Urinary bladder (tissue), 3 donors: ENCODE measurements at regions not wholly inside any gene's neighbourhood (a gene's known extent, or its start where the extent isn't known, plus 50 kb on each side); places are given as distances from the start of the nearest gene placed in this dataset.

Experiments used
- DNase-seq: peaks from one replicate; pipeline ENCODE4 v3.0.0-alpha.2; 2015; ENCODE audit errors: extremely low spot score
- H3K27ac ChIP-seq: one replicate; pipeline ENCODE4 v1.5.1; 2013; ENCODE audit warnings: low read depth, mild to moderate bottlenecking, moderate library complexity
- H3K36me3 ChIP-seq: one replicate; pipeline ENCODE4 v1.6.1; 2013; ENCODE audit warnings: mild to moderate bottlenecking, moderate library complexity; ENCODE audit not compliant: insufficient read depth
- H3K4me1 ChIP-seq: one replicate; pipeline ENCODE4 v1.6.1; 2013; ENCODE audit warnings: mild to moderate bottlenecking, moderate library complexity; ENCODE audit not compliant: insufficient read depth
- H3K4me3 ChIP-seq: one replicate; pipeline ENCODE4 v1.5.1; 2013; ENCODE audit warnings: low read depth, low read length
- WGBS: extraction: QIAGEN DNeasy Blood & Tissue Kit; methylation state at CpG from one replicate; pipeline ENCODE4 v1.1.7; 2013; 5-methylcytosine and 5-hydroxymethylcytosine counted together
- donor health status: healthy with polysubstance abuse.
- donor health status: healthy.

GRCh38 chr16:9199751-9200150 lies 108.3 kb downstream of the HAPSTR1 start:
- WGBS, result 84% methylated on average over 2 of the region's 2 CpGs
- Histone ChIP-seq H3K27ac (no peak overlapping the region), H3K36me3 (no peaks in the 10 kb centered on the region), H3K4me3 (no peak overlapping the region), H3K4me1 (no peaks in the 10 kb centered on the region)
- no peak for DNase-seq

GRCh38 chr16:9203956-9204355 lies 112.5 kb downstream of the HAPSTR1 start:
- WGBS, result 86% methylated on average over 10 of the region's 10 CpGs
- Histone ChIP-seq H3K36me3 (no peaks in the 10 kb centered on the region), H3K4me3 (no peak overlapping the region), H3K4me1 (no peaks in the 10 kb centered on the region), H3K27ac (no peak overlapping the region)
- no peak for DNase-seq

GRCh38 chr16:9205661-9206060 lies 114.2 kb downstream of the HAPSTR1 start:
- Histone ChIP-seq H3K4me3 (no peak overlapping the region), H3K27ac (no peak overlapping the region), H3K4me1 (no peaks in the 10 kb centered on the region), H3K36me3 (no peaks in the 10 kb centered on the region)
- DNase-seq, result no peak
- WGBS, result 60% methylated on average over 2 of the region's 2 CpGs

GRCh38 chr16:9206156-9206555 lies 114.7 kb downstream of the HAPSTR1 start:
- no peak overlapping the region for H3K4me3 ChIP-seq
- no peaks in the 10 kb centered on the region for H3K36me3 ChIP-seq
- DNase-seq, result no peak
- H3K4me1 ChIP-seq, result no peaks in the 10 kb centered on the region
- H3K27ac ChIP-seq, result no peak overlapping the region
- 51% methylated on average over 3 of the region's 3 CpGs for WGBS

GRCh38 chr16:9212621-9213020 lies 121.2 kb downstream of the HAPSTR1 start:
- no peaks in the 10 kb centered on the region for H3K4me1 ChIP-seq
- H3K4me3 ChIP-seq, result no peak overlapping the region
- H3K36me3 ChIP-seq, result no peaks in the 10 kb centered on the region
- H3K27ac ChIP-seq, result no peak overlapping the region
- 55% methylated on average over 5 of the region's 5 CpGs for WGBS
- DNase-seq, result no peak

GRCh38 chr16:9219813-9220212 lies 128.4 kb downstream of the HAPSTR1 start:
- Histone ChIP-seq H3K36me3 (no peaks in the 10 kb centered on the region), H3K4me1 (no peaks in the 10 kb centered on the region), H3K27ac (no peak overlapping the region), H3K4me3 (no peak overlapping the region)
- DNase-seq, result no peak
- 25% methylated on average over 6 of the region's 6 CpGs for WGBS

- no peaks in the 10 kb centered on the region for H3K36me3 ChIP-seq
- 40% methylated on average over 5 of the region's 5 CpGs for WGBS
- DNase-seq, result no peak
- no peak overlapping the region for H3K27ac ChIP-seq
- H3K4me3 ChIP-seq, result no peak overlapping the region
- no peaks in the 10 kb centered on the region for H3K4me1 ChIP-seq
These were observed 134.3 kb downstream of the HAPSTR1 start for GRCh38 chr16:9225527-9226316.

GRCh38 chr16:9226924-9227323 lies 135.5 kb downstream of the HAPSTR1 start:
- Histone ChIP-seq H3K4me1 (no peaks in the 10 kb centered on the region), H3K36me3 (no peaks in the 10 kb centered on the region), H3K27ac (no peak overlapping the region), H3K4me3 (no peak overlapping the region)
- WGBS, result 56% methylated on average over 7 of the region's 7 CpGs
- no peak for DNase-seq

GRCh38 chr16:9231039-9231438 lies 139.6 kb downstream of the HAPSTR1 start:
- Histone ChIP-seq H3K4me1 (no peaks in the 10 kb centered on the region), H3K4me3 (no peak overlapping the region), H3K27ac (no peak overlapping the region), H3K36me3 (no peaks in the 10 kb centered on the region)
- WGBS, result 25% methylated on average over 2 of the region's 2 CpGs
- DNase-seq, result no peak

GRCh38 chr16:9232102-9232770 lies 140.8 kb downstream of the HAPSTR1 start:
- Histone ChIP-seq H3K27ac (no peak overlapping the region), H3K4me1 (no peaks in the 10 kb centered on the region), H3K4me3 (no peak overlapping the region), H3K36me3 (no peaks in the 10 kb centered on the region)
- DNase-seq, result no peak
- WGBS, result 29% methylated on average over 5 of the region's 5 CpGs

- H3K36me3 ChIP-seq, result no peaks in the 10 kb centered on the region
- no peak overlapping the region for H3K4me3 ChIP-seq
- no peaks in the 10 kb centered on the region for H3K4me1 ChIP-seq
- WGBS, result 35% methylated on average over 2 of the region's 2 CpGs
- DNase-seq, result no peak
- no peak overlapping the region for H3K27ac ChIP-seq
These were observed 144.4 kb downstream of the HAPSTR1 start for GRCh38 chr16:9235867-9236266.

- 78% methylated on average over 5 of the region's 5 CpGs for WGBS
- Histone ChIP-seq H3K36me3 (no peaks in the 10 kb centered on the region), H3K4me3 (no peak overlapping the region), H3K4me1 (no peaks in the 10 kb centered on the region), H3K27ac (no peak overlapping the region)
- DNase-seq, result no peak
These were observed 144.9 kb downstream of the HAPSTR1 start for GRCh38 chr16:9236319-9236718.

- H3K27ac ChIP-seq, result no peak overlapping the region
- no peaks in the 10 kb centered on the region for H3K4me1 ChIP-seq
- H3K4me3 ChIP-seq, result no peak overlapping the region
- H3K36me3 ChIP-seq, result no peaks in the 10 kb centered on the region
- DNase-seq, result no peak
- WGBS, result 90% methylated on average over 1 of the region's 1 CpG
These were observed 146.9 kb downstream of the HAPSTR1 start for GRCh38 chr16:9238346-9238745.

- no peaks in the 10 kb centered on the region for H3K36me3 ChIP-seq
- H3K4me3 ChIP-seq, result no peak overlapping the region
- no peaks in the 10 kb centered on the region for H3K4me1 ChIP-seq
- no peak overlapping the region for H3K27ac ChIP-seq
- DNase-seq, result no peak
These were observed 149.7 kb downstream of the HAPSTR1 start for GRCh38 chr16:9241177-9241576.
